Psoas muscle (tissue), 7 donors: ENCODE measurements at regions not wholly inside any gene's neighbourhood (a gene's known extent, or its start where the extent isn't known, plus 50 kb on each side); places are given as distances from the start of the nearest gene placed in this dataset.

ENCODE experiments used
- ATAC-seq, 4 donors: fragments of 200-7000 bp; cut with Tn5 transposase; one replicate each; pipeline ENCODE4 v1.9.1; 2020; ENCODE audit warnings: moderate library complexity in 3 of 4, mild to moderate bottlenecking in 2 of 4
- DNase-seq, 2 donors: peaks; one replicate each; pipeline ENCODE4 v3.0.0-alpha.2; 2020
- H3K27ac ChIP-seq: fragments of 200-600 bp; one replicate; pipeline ENCODE4 v1.8.0; 2022
- H3K27me3 ChIP-seq, 3 donors: fragments of 200-600 bp in 1 of 3; one replicate each; pipeline versions ENCODE4 v1.6.1 to v1.8.0; 2013 to 2022; ENCODE audit warnings: low read length in 2 of 3, mild to moderate bottlenecking in 2 of 3, moderate library complexity in 1 of 3; ENCODE audit not compliant: insufficient read depth in 3 of 3
- H3K36me3 ChIP-seq, 2 donors: fragments of 200-600 bp in 1 of 2; one replicate each; pipeline versions ENCODE4 v1.6.1 to v1.8.0; 2013 to 2022; ENCODE audit warnings: low read depth in 1 of 2, mild to moderate bottlenecking in 1 of 2, moderate library complexity in 1 of 2; ENCODE audit not compliant: insufficient read depth in 1 of 2
- H3K4me1 ChIP-seq: fragments of 200-600 bp; one replicate; pipeline ENCODE4 v1.8.0; 2022
- H3K4me3 ChIP-seq: fragments of 200-600 bp; one replicate; pipeline ENCODE4 v1.8.0; 2022; ENCODE audit warnings: mild to moderate bottlenecking
- H3K9me3 ChIP-seq: fragments of 200-600 bp; one replicate; pipeline ENCODE4 v1.8.0; 2022
- CTCF ChIP-seq: fragments of 200-600 bp; IDR thresholded peaks from one replicate; pipeline ENCODE4 v1.8.0; 2022; ENCODE audit warnings: antibody characterized with exemption
- WGBS, 3 donors: extraction: QIAGEN DNeasy Blood & Tissue Kit; methylation state at CpG; one replicate each; pipeline versions ENCODE4 v1.1.6 to v1.1.7; 2013; 5-methylcytosine and 5-hydroxymethylcytosine counted together
- intact Hi-C, 2 donors: fragments of 100-400 bp; cut with DNase I; formaldehyde crosslinking; loops; one replicate each; pipeline versions ENCODE4 v1.11.0 to v1.14.2; 2022
- donor health status: healthy with polysubstance abuse.
- donor health status: DM: no; HTN: no; CAD: no; lungs with moderate emphysema.
- donor health status: Bipolar disorder and iron deficiency.
- donor health status: healthy.
- donor health status: DM: yes; HTN: yes; CAD: no.
- donor health status: DM: no; HTN: no; CAD: no.
- donor health status: DM: yes; HTN: yes; CAD: no.

- H3K4me3 ChIP-seq, result no peak overlapping the region
- TF ChIP-seq CTCF, result no peak
- 64 to 72% (median 72%) methylated on average over 9 of the region's 9 CpGs for WGBS, 3 donors
- intact Hi-C loops, result no loop called here
- ATAC-seq (no peak), DNase-seq (no peak)
- H3K9me3 ChIP-seq, result no peaks in the 10 kb centered on the region
- no peaks in the 10 kb centered on the region for H3K27me3 ChIP-seq
- no peaks in the 10 kb centered on the region for H3K36me3 ChIP-seq
- no peak overlapping the region for H3K27ac ChIP-seq
- H3K4me1 ChIP-seq, result no peaks in the 10 kb centered on the region
Observed at GRCh38 chr13:28582225-28582891, 76.6 kb upstream of the POMP start.

GRCh38 chr13:28581451-28581850 is 77.5 kb upstream of the POMP start:
- intact Hi-C loops, result no loop called here
- TF ChIP-seq CTCF, result no peak
- Histone ChIP-seq H3K27me3 (no peaks in the 10 kb centered on the region), H3K4me3 (no peak overlapping the region), H3K36me3 (no peaks in the 10 kb centered on the region), H3K4me1 (no peaks in the 10 kb centered on the region), H3K9me3 (no peaks in the 10 kb centered on the region), H3K27ac (no peak overlapping the region)
- ATAC-seq (no peak), DNase-seq (no peak)
- 91 to 98% (median 93%) methylated on average over 2 of the region's 2 CpGs for WGBS, 3 donors

GRCh38 chr13:28579736-28580135 is 79.2 kb upstream of the POMP start:
- no peaks in the 10 kb centered on the region for H3K36me3 ChIP-seq
- no peak overlapping the region for H3K27ac ChIP-seq
- no peaks in the 10 kb centered on the region for H3K9me3 ChIP-seq
- intact Hi-C loops, result no loop called here
- no peak for TF ChIP-seq CTCF
- H3K4me1 ChIP-seq, result no peaks in the 10 kb centered on the region
- DNase-seq (no peak), ATAC-seq (no peak)
- no peak overlapping the region for H3K4me3 ChIP-seq
- 70 to 75% (median 74%) methylated on average over 5 of the region's 5 CpGs for WGBS, 3 donors
- H3K27me3 ChIP-seq, result no peaks in the 10 kb centered on the region

- H3K9me3 ChIP-seq, result no peaks in the 10 kb centered on the region
- WGBS, 3 donors, result 36 to 43% (median 41%) methylated on average over 7 of the region's 7 CpGs
- no peaks in the 10 kb centered on the region for H3K36me3 ChIP-seq
- H3K27ac ChIP-seq, result no peak overlapping the region
- TF ChIP-seq CTCF, result no peak
- no peak overlapping the region for H3K4me3 ChIP-seq
- H3K4me1 ChIP-seq, result no peaks in the 10 kb centered on the region
- intact Hi-C loops, result no loop called here
- DNase-seq (no peak), ATAC-seq (no peak)
- H3K27me3 ChIP-seq, result no peaks in the 10 kb centered on the region
Observed at GRCh38 chr13:28579322-28579721, 79.6 kb upstream of the POMP start.

GRCh38 chr13:28576067-28576466 is 81.1 kb upstream of the FLT1 start:
- H3K36me3 ChIP-seq, result no peaks in the 10 kb centered on the region
- intact Hi-C loops, result no loop called here
- no peaks in the 10 kb centered on the region for H3K9me3 ChIP-seq
- H3K4me3 ChIP-seq, result no peak overlapping the region
- no peak for ATAC-seq
- no peaks in the 10 kb centered on the region for H3K27me3 ChIP-seq
- DNase-seq, result no peak
- TF ChIP-seq CTCF, result no peak
- H3K4me1 ChIP-seq, result no peaks in the 10 kb centered on the region
- WGBS, 3 donors, result 84 to 96% (median 90%) methylated on average over 1 of the region's 1 CpG
- H3K27ac ChIP-seq, result no peak overlapping the region
